Mesenchymal stem cell (in vitro differentiated cells and primary cell): ENCODE measurements at regions not wholly inside any gene's neighbourhood (a gene's known extent, or its start where the extent isn't known, plus 50 kb on each side); places are given as distances from the start of the nearest gene placed in this dataset.

Source experiments
- DNase-seq: peaks from one replicate; pipeline ENCODE4 v3.0.0-alpha.2; 2013
- H2AFZ ChIP-seq: one replicate; pipeline ENCODE4 v1.6.1; 2013; ENCODE audit warnings: low read depth, mild to moderate bottlenecking, control low read depth, inconsistent platforms, low read length, moderate library complexity
- H2AK5ac ChIP-seq: 2 replicates; pipeline ENCODE4 v1.6.1; 2013; ENCODE audit warnings: low read length, moderate library complexity, mild to moderate bottlenecking, inconsistent platforms; ENCODE audit not compliant: severe bottlenecking
- H2BK120ac ChIP-seq: one replicate; pipeline ENCODE4 v1.6.1; 2013; ENCODE audit warnings: low read depth, mild to moderate bottlenecking, inconsistent platforms, low read length, moderate library complexity
- H2BK12ac ChIP-seq, 2 experiments: one replicate each; pipeline ENCODE4 v1.6.1; 2013; ENCODE audit warnings: inconsistent platforms in 2 of 2, low read length in 2 of 2, mild to moderate bottlenecking in 2 of 2, moderate library complexity in 2 of 2, control low read depth in 1 of 2
- H2BK15ac ChIP-seq: one replicate; pipeline ENCODE4 v1.6.1; 2013; ENCODE audit warnings: mild to moderate bottlenecking, low read depth, inconsistent platforms; ENCODE audit not compliant: poor library complexity, severe bottlenecking
- H2BK5ac ChIP-seq: 2 replicates; pipeline ENCODE4 v1.6.1; 2013; ENCODE audit warnings: low read depth, mild to moderate bottlenecking, low read length, control low read depth, inconsistent platforms; ENCODE audit not compliant: poor library complexity, severe bottlenecking
- H3K14ac ChIP-seq, 2 experiments: one replicate each; pipeline ENCODE4 v1.6.1; 2013; ENCODE audit warnings: inconsistent platforms in 2 of 2, low read length in 2 of 2, control low read depth in 1 of 2, mild to moderate bottlenecking in 1 of 2, moderate library complexity in 1 of 2
- H3K18ac ChIP-seq, 2 experiments: one replicate each; pipeline ENCODE4 v1.6.1; 2013; ENCODE audit warnings: inconsistent platforms in 2 of 2, low read length in 2 of 2, control low read depth in 1 of 2, low read depth in 1 of 2, mild to moderate bottlenecking in 1 of 2
- H3K23ac ChIP-seq, 2 experiments: one replicate each; pipeline ENCODE4 v1.6.1; 2013; ENCODE audit warnings: inconsistent platforms in 2 of 2, low read length in 2 of 2, mild to moderate bottlenecking in 2 of 2, moderate library complexity in 2 of 2, control low read depth in 1 of 2
- H3K27ac ChIP-seq: 2 replicates; pipeline ENCODE4 v1.5.1; 2013; ENCODE audit warnings: mild to moderate bottlenecking, moderate library complexity, low read length, control low read depth, inconsistent platforms; ENCODE audit not compliant: poor library complexity, severe bottlenecking
- H3K27me3 ChIP-seq, 2 experiments: 2 replicates each; pipeline versions ENCODE4 v1.6.1 to v1.7.0; 2013; ENCODE audit warnings: low read length in 2 of 2, mild to moderate bottlenecking in 2 of 2, moderate library complexity in 2 of 2, control low read depth in 1 of 2, inconsistent platforms in 1 of 2; ENCODE audit not compliant: control insufficient read depth in 1 of 2, insufficient read depth in 1 of 2
- H3K36me3 ChIP-seq, 2 experiments: 2 replicates each; pipeline versions ENCODE4 v1.6.1 to v1.7.0; 2013; ENCODE audit warnings: low read length in 2 of 2, control low read depth in 1 of 2, inconsistent platforms in 1 of 2, low read depth in 1 of 2, mild to moderate bottlenecking in 1 of 2; ENCODE audit not compliant: insufficient read depth in 2 of 2, control insufficient read depth in 1 of 2
- H3K4ac ChIP-seq, 2 experiments: one replicate each; pipeline ENCODE4 v1.6.1; 2013; ENCODE audit warnings: inconsistent platforms in 2 of 2, low read length in 2 of 2, mild to moderate bottlenecking in 2 of 2, moderate library complexity in 2 of 2, control low read depth in 1 of 2, low read depth in 1 of 2
- H3K4me1 ChIP-seq: 2 replicates; pipeline ENCODE4 v1.6.1; 2013; ENCODE audit warnings: low read depth, low read length, control low read depth; ENCODE audit not compliant: control insufficient read depth, insufficient read depth
- H3K4me2 ChIP-seq: 2 replicates; pipeline ENCODE4 v1.6.1; 2013; ENCODE audit warnings: low read length, mild to moderate bottlenecking, inconsistent platforms; ENCODE audit not compliant: poor library complexity, severe bottlenecking
- H3K4me3 ChIP-seq, 2 experiments: 2 replicates each; pipeline versions ENCODE4 v1.5.1 to v1.7.0; 2013; ENCODE audit warnings: low read length in 2 of 2, mild to moderate bottlenecking in 2 of 2, control low read depth in 1 of 2, low read depth in 1 of 2; ENCODE audit not compliant: insufficient read depth in 1 of 2
- H3K79me1 ChIP-seq: replicated peaks from 2 replicates; pipeline ENCODE4 v1.6.1; 2013; ENCODE audit warnings: mild to moderate bottlenecking, control low read depth, low read length, inconsistent platforms; ENCODE audit not compliant: poor library complexity, severe bottlenecking
- H3K9ac ChIP-seq: 2 replicates; pipeline ENCODE4 v1.7.0; 2013; ENCODE audit warnings: mild to moderate bottlenecking, low read length, moderate library complexity
- H3K9me3 ChIP-seq: 2 replicates; pipeline ENCODE4 v1.7.0; 2013; ENCODE audit warnings: mild to moderate bottlenecking, low read length; ENCODE audit not compliant: control insufficient read depth
- H4K8ac ChIP-seq: one replicate; pipeline ENCODE4 v1.6.1; 2013; ENCODE audit warnings: inconsistent platforms, mild to moderate bottlenecking, low read length, moderate library complexity
- H4K91ac ChIP-seq: one replicate; pipeline ENCODE4 v1.6.1; 2013; ENCODE audit warnings: mild to moderate bottlenecking, low read length, inconsistent platforms
- WGBS: methylation state at CpG from one replicate; pipeline ENCODE4 v1.1.7; 2013; ENCODE audit warnings: mixed read lengths; 5-methylcytosine and 5-hydroxymethylcytosine counted together

- no peak for DNase-seq
- Histone ChIP-seq H3K4me2 (no peak overlapping the region), H3K79me1 (no peaks in the 10 kb centered on the region), H3K9me3 (peaks cover 7% of the 10 kb centered on the region), H3K14ac (no peak overlapping the region), H3K36me3 (no peaks in the 10 kb centered on the region), H3K4me1 (no peaks in the 10 kb centered on the region), H3K18ac (no peak overlapping the region), H3K23ac (no peak overlapping the region), H2BK5ac (no peak overlapping the region), H2BK12ac (no peak overlapping the region), H2BK15ac (no peak overlapping the region), H3K27me3 (peaks cover 14 to 44% of the 10 kb centered on the region in 2 experiments), H2AK5ac (no peak overlapping the region), H3K4me3 (no peak overlapping the region), H2AFZ (no peak overlapping the region), H4K91ac (no peak overlapping the region), H2BK120ac (no peak overlapping the region), H4K8ac (no peak overlapping the region), H3K27ac (no peak overlapping the region), H3K4ac (no peak overlapping the region), H3K9ac (no peak overlapping the region)
- WGBS, result 72% methylated on average over 5 of the region's 6 CpGs
These were observed 196.9 kb downstream of the HAUS1 start for GRCh38 chr18:46301081-46301480.

- Histone ChIP-seq H3K23ac (no peak overlapping the region), H2AFZ (no peak overlapping the region), H3K27ac (no peak overlapping the region), H2BK120ac (no peak overlapping the region), H4K91ac (no peak overlapping the region), H3K4me3 (no peak overlapping the region), H3K18ac (no peak overlapping the region), H3K36me3 (no peaks in the 10 kb centered on the region), H3K4me2 (no peak overlapping the region), H3K9me3 (peaks cover 11% of the 10 kb centered on the region), H2BK15ac (no peak overlapping the region), H2AK5ac (no peak overlapping the region), H3K9ac (no peak overlapping the region), H2BK12ac (no peak overlapping the region), H3K27me3 (peaks cover 14 to 44% of the 10 kb centered on the region in 2 experiments), H3K4ac (no peak overlapping the region), H2BK5ac (no peak overlapping the region), H3K4me1 (no peaks in the 10 kb centered on the region), H4K8ac (no peak overlapping the region), H3K79me1 (no peaks in the 10 kb centered on the region), H3K14ac (no peak overlapping the region)
- DNase-seq, result no peak
- 88% methylated on average over 9 of the region's 9 CpGs for WGBS
These were observed 197.4 kb downstream of the HAUS1 start for GRCh38 chr18:46301571-46301970.

DNA sequence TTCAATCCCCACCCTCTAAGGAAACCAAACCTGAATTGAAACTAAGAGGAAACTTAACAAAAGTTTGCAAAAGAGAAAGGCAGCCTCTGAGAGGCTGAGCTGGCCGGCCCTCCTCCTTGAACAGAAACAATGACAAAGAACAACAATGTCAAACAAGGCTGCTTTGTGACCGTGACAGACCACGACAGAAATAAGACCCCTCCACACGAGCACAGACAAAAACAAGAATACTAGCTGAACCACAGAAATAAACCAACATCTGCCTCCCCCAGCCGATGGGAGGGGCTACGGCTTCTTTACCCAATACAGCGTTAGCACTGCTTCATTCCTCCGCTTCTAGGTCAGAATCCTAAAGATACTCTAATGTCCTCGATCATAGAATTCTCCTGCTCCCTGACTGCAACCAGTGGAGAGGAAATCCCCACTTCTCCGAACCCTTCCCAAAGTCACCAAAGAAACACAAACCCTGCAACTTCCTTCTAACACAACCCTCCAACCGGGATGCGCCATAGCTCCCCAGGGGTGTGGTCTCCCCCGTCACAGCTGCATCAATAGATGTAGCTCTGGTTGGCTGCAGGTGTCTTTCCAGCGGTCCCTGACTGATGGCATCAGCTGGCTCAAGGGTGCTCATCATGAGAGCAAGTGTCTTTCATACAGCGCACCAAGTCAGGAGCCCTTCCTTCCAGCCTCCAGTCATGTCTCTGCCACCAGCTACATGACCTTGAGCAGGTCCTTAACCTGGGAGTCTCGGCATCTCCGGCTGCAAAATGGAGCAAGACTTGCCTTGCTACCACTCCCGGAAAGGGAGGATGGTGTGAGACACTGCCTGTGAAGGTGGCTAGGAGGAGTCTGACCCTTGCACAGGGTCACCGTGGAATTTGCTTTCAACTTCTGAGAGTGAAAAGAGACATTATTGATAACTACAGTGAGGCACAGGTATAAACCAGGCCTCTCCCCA is 198.6 kb downstream of the HAUS1 start:
- no peak overlapping the region for H2BK15ac ChIP-seq
- no peaks in the 10 kb centered on the region for H3K36me3 ChIP-seq
- peaks cover 14 to 44% of the 10 kb centered on the region in 2 experiments for H3K27me3 ChIP-seq
- no peak overlapping the region for H2AK5ac ChIP-seq
- no peak overlapping the region for H3K4ac ChIP-seq
- no peaks in the 10 kb centered on the region for H3K79me1 ChIP-seq
- no peak for DNase-seq
- H3K4me3 ChIP-seq, result no peak overlapping the region
- H2BK5ac ChIP-seq, result no peak overlapping the region
- H2BK120ac ChIP-seq, result no peak overlapping the region
- no peak overlapping the region for H3K27ac ChIP-seq
- H3K14ac ChIP-seq, result no peak overlapping the region
- H3K4me2 ChIP-seq, result no peak overlapping the region
- H4K8ac ChIP-seq, result no peak overlapping the region
- no peak overlapping the region for H2BK12ac ChIP-seq
- no peak overlapping the region for H4K91ac ChIP-seq
- H3K18ac ChIP-seq, result no peak overlapping the region
- H3K4me1 ChIP-seq, result no peaks in the 10 kb centered on the region
- H3K9me3 ChIP-seq, result peaks cover 11% of the 10 kb centered on the region
- no peak overlapping the region for H2AFZ ChIP-seq
- H3K9ac ChIP-seq, result no peak overlapping the region
- H3K23ac ChIP-seq, result no peak overlapping the region
- 75% methylated on average over 19 of the region's 19 CpGs for WGBS

DNA sequence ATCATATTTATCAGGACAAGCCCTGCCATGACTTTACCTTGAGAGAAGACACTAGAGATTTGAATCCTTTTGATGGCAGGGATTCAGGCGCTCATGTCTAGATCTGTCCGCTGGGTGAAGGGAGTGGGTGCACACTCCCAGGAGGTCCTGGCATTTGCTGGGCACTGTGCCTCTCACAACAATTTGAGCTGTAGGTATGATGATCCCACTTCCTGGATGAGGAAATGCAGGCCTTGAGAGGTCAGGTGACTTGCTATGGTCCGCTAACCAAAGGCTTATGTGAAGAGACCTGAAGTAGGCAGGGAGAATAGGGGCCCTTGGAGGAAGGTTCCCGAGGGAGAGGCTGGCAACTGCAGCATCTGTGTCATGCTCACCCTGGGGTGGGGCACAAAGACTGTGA is 206.1 kb downstream of the HAUS1 start:
- Histone ChIP-seq H2BK120ac (no peak overlapping the region), H3K36me3 (no peaks in the 10 kb centered on the region), H3K27ac (no peak overlapping the region), H2AK5ac (no peak overlapping the region), H3K18ac (no peak overlapping the region), H3K4me2 (no peak overlapping the region), H3K9ac (no peak overlapping the region), H3K23ac (no peak overlapping the region), H3K27me3 (peaks cover 12 to 42% of the 10 kb centered on the region in 2 experiments), H4K8ac (no peak overlapping the region), H2AFZ (no peak overlapping the region), H2BK12ac (no peak overlapping the region), H4K91ac (no peak overlapping the region), H3K14ac (no peak overlapping the region), H3K4me1 (no peaks in the 10 kb centered on the region), H3K9me3 (peaks cover 5% of the 10 kb centered on the region), H3K4me3 (no peak overlapping the region), H3K4ac (no peak overlapping the region), H2BK5ac (no peak overlapping the region), H2BK15ac (no peak overlapping the region), H3K79me1 (no peaks in the 10 kb centered on the region)
- 88% methylated on average over 4 of the region's 4 CpGs for WGBS
- DNase-seq, result no peak
